ENCODE measurements at regions not wholly inside any gene's neighbourhood (a gene's known extent, or its start where the extent isn't known, plus 50 kb on each side); places are given as distances from the start of the nearest gene placed in this dataset.

DNA sequence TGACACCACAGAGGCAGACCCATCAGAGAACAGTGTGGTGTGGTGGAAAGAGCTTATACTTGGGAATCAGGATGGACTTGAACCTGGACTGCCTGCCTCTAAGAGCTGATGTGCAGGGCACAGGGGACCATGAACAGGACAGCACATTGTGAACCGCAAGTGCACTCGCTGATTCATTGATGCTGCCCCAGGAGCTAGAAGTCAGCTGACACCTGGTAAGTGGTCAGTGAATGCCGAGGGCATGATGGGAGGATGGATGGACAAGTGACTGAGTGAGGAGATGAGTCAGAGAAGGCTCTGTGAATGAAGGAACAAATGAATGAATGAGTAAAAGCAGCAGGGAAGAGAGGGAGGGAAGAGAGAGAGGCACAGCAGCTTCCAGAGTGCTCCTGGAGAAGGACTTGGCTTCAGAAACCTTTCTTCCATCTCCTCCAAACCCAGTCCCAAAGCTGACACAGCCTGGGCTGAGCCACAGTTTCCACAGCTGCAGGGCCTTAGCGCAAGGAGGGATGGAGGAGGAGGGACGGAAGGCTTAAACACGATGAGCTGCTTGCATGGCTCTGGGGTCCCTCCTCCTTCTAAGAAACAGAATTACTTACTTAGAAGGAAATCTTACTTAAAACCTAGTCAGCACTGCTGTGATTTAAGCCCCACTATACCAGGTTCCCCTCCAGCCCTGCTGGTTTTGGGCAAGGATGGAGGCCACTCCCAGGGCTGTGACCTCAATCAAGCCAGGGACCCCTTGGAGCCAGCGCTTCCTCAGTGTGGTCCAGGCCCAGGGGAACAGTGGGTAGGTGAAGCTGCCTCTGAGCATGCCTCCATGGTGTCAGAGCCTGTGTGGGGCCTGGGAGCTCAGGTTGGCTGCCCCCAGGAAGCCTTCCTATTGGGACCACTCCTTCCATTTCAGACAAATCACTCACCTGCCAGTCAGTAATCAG is 184.6 kb downstream of the TMEM132E start:
- Histone ChIP-seq H3K4me1 (ENCODE audit: insufficient read depth, low read length, poor library complexity, severe bottlenecking) (no peaks in the 10 kb centered on the region), H3K27ac (ENCODE audit: low read depth, low read length, poor library complexity, severe bottlenecking) (no peak overlapping the region), H3K27me3 (replicated peaks; ENCODE audit: insufficient read depth, low read depth, low read length, poor library complexity) (no peaks in the 10 kb centered on the region), H3K9me3 (ENCODE audit: low read depth, low read length, poor library complexity, severe bottlenecking) (no peaks in the 10 kb centered on the region), H3K4me3 (ENCODE audit: low read depth, low read length, poor library complexity, severe bottlenecking) (no peak overlapping the region), H3K36me3 (ENCODE audit: insufficient read depth, low read length, poor library complexity, severe bottlenecking) (no peaks in the 10 kb centered on the region)
- ChIA-PET CTCF (no interaction called here), POLR2A (ENCODE audit: low non-redundant PET) (no interaction called here)
- intact Hi-C loops (cut with micrococcal nuclease; ENCODE audit: unreplicated experiment) = no loop called here
- no TSS peak for BruUV-seq (replicated peaks)
- TF ChIP-seq EZH2 (IDR thresholded peaks at IDR 0.05; ENCODE audit: borderline replicate concordance, low read depth, low read length, poor library complexity, severe bottlenecking) = no peak
- TF ChIP-seq, protein P1, sequence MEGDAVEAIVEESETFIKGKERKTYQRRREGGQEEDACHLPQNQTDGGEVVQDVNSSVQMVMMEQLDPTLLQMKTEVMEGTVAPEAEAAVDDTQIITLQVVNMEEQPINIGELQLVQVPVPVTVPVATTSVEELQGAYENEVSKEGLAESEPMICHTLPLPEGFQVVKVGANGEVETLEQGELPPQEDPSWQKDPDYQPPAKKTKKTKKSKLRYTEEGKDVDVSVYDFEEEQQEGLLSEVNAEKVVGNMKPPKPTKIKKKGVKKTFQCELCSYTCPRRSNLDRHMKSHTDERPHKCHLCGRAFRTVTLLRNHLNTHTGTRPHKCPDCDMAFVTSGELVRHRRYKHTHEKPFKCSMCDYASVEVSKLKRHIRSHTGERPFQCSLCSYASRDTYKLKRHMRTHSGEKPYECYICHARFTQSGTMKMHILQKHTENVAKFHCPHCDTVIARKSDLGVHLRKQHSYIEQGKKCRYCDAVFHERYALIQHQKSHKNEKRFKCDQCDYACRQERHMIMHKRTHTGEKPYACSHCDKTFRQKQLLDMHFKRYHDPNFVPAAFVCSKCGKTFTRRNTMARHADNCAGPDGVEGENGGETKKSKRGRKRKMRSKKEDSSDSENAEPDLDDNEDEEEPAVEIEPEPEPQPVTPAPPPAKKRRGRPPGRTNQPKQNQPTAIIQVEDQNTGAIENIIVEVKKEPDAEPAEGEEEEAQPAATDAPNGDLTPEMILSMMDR (conservative IDR thresholded peaks at IDR 0.05; ENCODE audit: low read depth, low read length) = no peak
- DNase-seq (ENCODE audit: low spot score) = no peak

- Histone ChIP-seq H3K36me3 (ENCODE audit: insufficient read depth, low read length, poor library complexity, severe bottlenecking) (no peaks in the 10 kb centered on the region), H3K4me1 (ENCODE audit: insufficient read depth, low read length, poor library complexity, severe bottlenecking) (no peaks in the 10 kb centered on the region), H3K27ac (ENCODE audit: low read depth, low read length, poor library complexity, severe bottlenecking) (no peak overlapping the region), H3K27me3 (replicated peaks; ENCODE audit: insufficient read depth, low read depth, low read length, poor library complexity) (no peaks in the 10 kb centered on the region), H3K9me3 (ENCODE audit: low read depth, low read length, poor library complexity, severe bottlenecking) (no peaks in the 10 kb centered on the region), H3K4me3 (ENCODE audit: low read depth, low read length, poor library complexity, severe bottlenecking) (no peak overlapping the region)
- intact Hi-C loops (cut with micrococcal nuclease; ENCODE audit: unreplicated experiment) = no loop called here
- ChIA-PET POLR2A (ENCODE audit: low non-redundant PET) (no interaction called here), CTCF (no interaction called here)
- no peak for DNase-seq (ENCODE audit: low spot score)
- BruUV-seq (replicated peaks) = no TSS peak
- no peak for TF ChIP-seq EZH2 (IDR thresholded peaks at IDR 0.05; ENCODE audit: borderline replicate concordance, low read depth, low read length, poor library complexity, severe bottlenecking)
- TF ChIP-seq, protein P1 (conservative IDR thresholded peaks at IDR 0.05; ENCODE audit: low read depth, low read length) = no peak
Measured at GRCh38 chr17:34762078-34762477, 182.7 kb downstream of the TMEM132E start.

- Histone ChIP-seq H3K9me3 (ENCODE audit: low read depth, low read length, poor library complexity, severe bottlenecking) (no peaks in the 10 kb centered on the region), H3K4me1 (ENCODE audit: insufficient read depth, low read length, poor library complexity, severe bottlenecking) (no peaks in the 10 kb centered on the region), H3K4me3 (ENCODE audit: low read depth, low read length, poor library complexity, severe bottlenecking) (no peak overlapping the region), H3K27me3 (replicated peaks; ENCODE audit: insufficient read depth, low read depth, low read length, poor library complexity) (no peaks in the 10 kb centered on the region), H3K36me3 (ENCODE audit: insufficient read depth, low read length, poor library complexity, severe bottlenecking) (no peaks in the 10 kb centered on the region), H3K27ac (ENCODE audit: low read depth, low read length, poor library complexity, severe bottlenecking) (no peak overlapping the region)
- TF ChIP-seq EZH2 (IDR thresholded peaks at IDR 0.05; ENCODE audit: borderline replicate concordance, low read depth, low read length, poor library complexity, severe bottlenecking) = no peak
- TF ChIP-seq, protein P1 (conservative IDR thresholded peaks at IDR 0.05; ENCODE audit: low read depth, low read length) = no peak
- POLR2A ChIA-PET (ENCODE audit: low non-redundant PET) = no interaction called here
- intact Hi-C loops (cut with micrococcal nuclease; ENCODE audit: unreplicated experiment) = no loop called here
- BruUV-seq (replicated peaks) = no TSS peak
- CTCF ChIA-PET = no interaction called here
- no peak for DNase-seq (ENCODE audit: low spot score)
Measured at GRCh38 chr17:34761646-34762045, 182.3 kb downstream of the TMEM132E start.

All from A673 (cell line).